RWPE1 (cell line): ENCODE measurements at regions not wholly inside any gene's neighbourhood (a gene's known extent, or its start where the extent isn't known, plus 50 kb on each side); places are given as distances from the start of the nearest gene placed in this dataset.
"Not testable (repeated sequence)": the region's sequence is repeated elsewhere in the genome, so short reads cannot be mapped to it uniquely, and the experiment has no call there.

Experiments
- CTCF ChIA-PET: fragments of 350-600 bp; sonication (Branson Sonifier 250); formaldehyde crosslinking; extraction: SDS; loops from one replicate; lab custom pipeline; 2021; lab: Yijun Ruan, JAX
- POLR2A ChIA-PET: fragments of 400-600 bp; formaldehyde crosslinking; extraction: SDS; loops from one replicate; lab custom pipeline; 2020; ENCODE audit warnings: antibody characterized with exemption; ENCODE audit not compliant: low non-redundant PET; lab: Yijun Ruan, JAX
- DNase-seq: peaks from one replicate; pipeline ENCODE4 v3.0.0; 2012; ENCODE audit warnings: low spot score
- H3K27ac ChIP-seq: fragments of 450-650 bp; 2 replicates; pipeline ENCODE4 v1.5.1; 2017
- TF ChIP-seq, protein P1 (sequence below): fragments of 450-650 bp; conservative IDR thresholded peaks from 2 replicates; pipeline ENCODE4 v1.5.1; 2017; ENCODE audit warnings: low read depth, mild to moderate bottlenecking

DNA sequence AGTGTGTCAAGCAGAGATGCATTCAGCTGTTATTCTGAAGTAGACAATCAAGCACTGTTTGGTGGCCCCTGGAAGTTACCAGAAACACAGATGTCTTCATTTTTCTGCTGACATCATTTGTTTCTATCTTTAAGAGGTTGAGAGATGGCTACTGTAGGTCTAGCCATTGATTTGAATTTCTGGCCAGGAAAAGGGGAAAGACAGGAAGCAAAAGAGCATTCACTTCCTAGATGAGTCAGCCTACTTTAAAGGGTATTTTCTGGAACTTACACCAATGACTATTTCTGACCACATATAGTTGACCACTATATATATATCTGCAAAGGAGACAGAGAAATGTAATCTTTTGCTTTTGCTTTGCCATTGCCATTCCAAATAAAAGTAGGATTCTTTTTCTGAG lies 900.1 kb upstream of the SOX11 start:
- POLR2A ChIA-PET, result no interaction called here
- CTCF ChIA-PET, result no interaction called here
- TF ChIP-seq, protein P1, sequence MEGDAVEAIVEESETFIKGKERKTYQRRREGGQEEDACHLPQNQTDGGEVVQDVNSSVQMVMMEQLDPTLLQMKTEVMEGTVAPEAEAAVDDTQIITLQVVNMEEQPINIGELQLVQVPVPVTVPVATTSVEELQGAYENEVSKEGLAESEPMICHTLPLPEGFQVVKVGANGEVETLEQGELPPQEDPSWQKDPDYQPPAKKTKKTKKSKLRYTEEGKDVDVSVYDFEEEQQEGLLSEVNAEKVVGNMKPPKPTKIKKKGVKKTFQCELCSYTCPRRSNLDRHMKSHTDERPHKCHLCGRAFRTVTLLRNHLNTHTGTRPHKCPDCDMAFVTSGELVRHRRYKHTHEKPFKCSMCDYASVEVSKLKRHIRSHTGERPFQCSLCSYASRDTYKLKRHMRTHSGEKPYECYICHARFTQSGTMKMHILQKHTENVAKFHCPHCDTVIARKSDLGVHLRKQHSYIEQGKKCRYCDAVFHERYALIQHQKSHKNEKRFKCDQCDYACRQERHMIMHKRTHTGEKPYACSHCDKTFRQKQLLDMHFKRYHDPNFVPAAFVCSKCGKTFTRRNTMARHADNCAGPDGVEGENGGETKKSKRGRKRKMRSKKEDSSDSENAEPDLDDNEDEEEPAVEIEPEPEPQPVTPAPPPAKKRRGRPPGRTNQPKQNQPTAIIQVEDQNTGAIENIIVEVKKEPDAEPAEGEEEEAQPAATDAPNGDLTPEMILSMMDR, result no peak
- H3K27ac ChIP-seq, result no peak overlapping the region
- no peak for DNase-seq

DNA sequence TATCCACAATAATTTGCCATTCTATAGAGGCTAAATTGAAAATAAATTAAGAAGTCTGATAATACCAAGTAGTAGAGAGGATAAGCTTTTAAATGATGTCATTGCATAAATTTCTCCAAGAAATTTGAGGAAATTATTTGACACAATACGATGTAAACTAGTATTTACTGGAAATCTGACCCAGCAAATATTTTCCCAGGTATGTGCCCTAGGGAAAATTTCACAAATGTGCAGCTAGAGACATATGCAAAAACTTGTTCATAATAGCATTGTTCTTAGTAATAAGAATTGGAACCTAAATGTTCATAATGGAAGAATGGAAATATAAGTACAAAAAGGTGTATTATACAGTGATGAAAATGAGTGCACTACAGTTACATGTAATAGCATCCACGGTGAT lies 888.8 kb upstream of the SOX11 start:
- TF ChIP-seq, protein P1, result no peak
- ChIA-PET CTCF (interaction anchor here (0.7 kb wide), 1 partner anchor 446 kb away, joined by 3 read pairs; no protein-coding TSS in a partner anchor), POLR2A (no interaction called here)
- no peak for DNase-seq
- no peak overlapping the region for H3K27ac ChIP-seq

DNA sequence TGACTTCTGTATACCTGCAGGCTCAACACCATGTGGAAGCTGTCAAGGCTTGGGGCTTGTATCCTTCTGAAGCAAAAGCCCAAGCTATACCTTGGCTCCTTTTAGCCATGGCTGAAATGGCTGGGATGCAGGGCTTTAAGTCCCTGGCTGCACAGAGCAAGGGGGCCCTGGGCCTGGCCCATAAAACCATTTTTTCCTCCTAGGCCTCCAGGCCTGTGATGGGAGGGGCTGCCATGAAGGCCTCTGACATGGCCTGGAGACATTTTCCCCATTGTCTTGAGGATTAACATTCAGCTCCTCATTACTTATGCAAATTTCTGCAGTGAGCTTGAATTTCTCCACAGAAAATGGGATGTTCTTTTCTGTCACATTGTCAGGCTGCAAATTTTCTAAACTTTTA lies 878.0 kb upstream of the SOX11 start:
- CTCF ChIA-PET, DNase-seq, H3K27ac ChIP-seq, POLR2A ChIA-PET: not testable (repeated sequence)

DNA sequence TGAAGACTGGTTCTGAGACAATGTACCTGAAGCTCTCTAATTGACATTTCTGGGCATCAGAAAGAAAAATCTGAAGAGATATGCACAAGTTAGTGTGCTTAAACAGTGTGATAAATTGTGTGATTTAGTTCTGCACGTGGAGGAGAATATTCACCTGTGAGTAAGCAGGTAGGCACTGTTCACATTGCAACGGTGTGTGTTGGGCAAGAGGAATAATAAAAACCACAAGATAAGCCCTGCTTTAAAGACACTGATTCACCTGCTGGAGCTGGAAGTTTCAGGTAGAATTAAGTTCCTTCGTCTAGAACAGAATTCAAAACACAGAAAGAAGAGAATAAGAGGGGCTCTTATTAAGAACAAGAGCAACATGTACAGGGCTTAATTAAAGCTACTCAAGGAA lies 864.3 kb upstream of the SOX11 start:
- CTCF ChIA-PET, result no interaction called here
- TF ChIP-seq, protein P1, result no peak
- POLR2A ChIA-PET, result no interaction called here
- DNase-seq, result peak; percentile 4
- H3K27ac ChIP-seq, result no peak overlapping the region

DNA sequence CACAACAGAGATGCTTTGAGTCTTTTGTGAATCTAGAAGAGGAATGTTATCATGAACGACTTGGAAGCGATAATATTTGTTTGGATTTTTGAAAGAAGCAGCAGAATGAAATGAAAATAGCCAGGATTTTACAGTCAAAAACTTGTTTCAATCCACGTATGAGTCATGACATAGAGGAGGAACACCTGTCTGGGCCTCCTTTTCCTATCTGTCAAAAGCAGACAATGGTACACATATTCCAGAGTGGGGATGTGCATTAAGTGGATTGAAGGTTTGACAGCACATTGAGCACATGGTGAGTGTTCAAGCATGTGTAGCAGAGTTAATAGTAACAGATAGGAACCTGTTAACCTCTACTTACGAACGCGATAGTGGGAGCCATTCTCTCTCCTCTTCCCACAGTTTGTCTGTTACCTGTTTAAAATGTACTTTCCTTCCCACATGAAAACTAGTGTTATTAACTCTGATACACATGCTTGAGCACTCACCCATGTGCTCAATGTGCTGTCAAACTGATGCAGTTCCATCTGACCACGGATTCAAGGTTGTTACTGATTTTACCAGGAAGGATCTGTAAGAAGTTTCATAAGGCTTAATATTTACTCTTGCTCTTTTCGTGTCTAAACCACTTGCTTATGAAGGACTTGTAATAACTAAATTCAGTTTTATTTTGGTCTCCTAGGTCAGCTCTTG lies 863.4 kb upstream of the SOX11 start:
- DNase-seq, result no peak
- no peak overlapping the region for H3K27ac ChIP-seq
- TF ChIP-seq, protein P1, result no peak
- ChIA-PET POLR2A (no interaction called here), CTCF (no interaction called here)

DNA sequence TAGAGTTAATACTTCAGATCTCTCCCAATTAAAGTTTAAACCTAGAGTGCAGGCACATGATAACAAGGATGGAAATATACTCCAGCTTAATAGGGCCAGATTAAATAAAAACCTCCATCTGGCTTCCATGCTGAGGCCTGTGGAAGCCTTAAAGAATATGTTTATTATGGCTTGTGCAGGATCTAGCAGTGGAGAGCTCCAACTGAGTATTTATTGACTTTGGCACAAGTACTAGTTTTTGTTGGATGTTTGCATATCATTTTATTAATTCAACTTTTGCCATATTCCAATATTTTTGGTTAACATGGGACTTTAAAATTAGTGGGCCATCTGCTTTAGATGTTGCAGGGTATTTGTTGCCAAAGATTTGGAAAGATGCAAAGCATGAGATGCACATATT lies 860.4 kb upstream of the SOX11 start:
- no peak overlapping the region for H3K27ac ChIP-seq
- POLR2A ChIA-PET, result no interaction called here
- no peak for DNase-seq
- TF ChIP-seq, protein P1, result no peak
- CTCF ChIA-PET, result no interaction called here

DNA sequence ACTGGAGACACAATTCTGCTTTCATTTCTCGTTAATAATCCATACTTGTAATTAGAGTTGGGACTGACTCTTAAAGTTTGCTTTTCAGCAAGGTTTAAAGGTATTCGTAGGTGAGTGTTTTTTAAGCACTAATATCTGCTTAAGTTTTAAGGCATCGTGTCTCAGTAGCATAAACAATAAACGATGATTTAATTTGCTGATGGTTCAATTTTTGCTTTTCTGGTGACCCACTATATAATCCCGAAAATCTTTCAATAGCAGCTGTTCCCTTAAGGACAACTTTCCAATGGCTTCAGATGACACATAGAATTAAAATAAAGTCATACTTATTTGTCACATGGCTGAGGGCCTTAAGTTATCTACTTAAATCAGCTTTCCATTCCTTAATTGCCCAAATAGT lies 859.5 kb upstream of the SOX11 start:
- CTCF ChIA-PET, result no interaction called here
- DNase-seq, result no peak
- TF ChIP-seq, protein P1, result no peak
- H3K27ac ChIP-seq, result no peak overlapping the region
- POLR2A ChIA-PET, result no interaction called here
